K562 (cell line): ENCODE measurements at regions not wholly inside any gene's neighbourhood (a gene's known extent, or its start where the extent isn't known, plus 50 kb on each side); places are given as distances from the start of the nearest gene placed in this dataset.

Experiments
- ATF3 ChIP-seq, 2 experiments: fragments of 450-650 bp in 1 of 2; sonication (generic) in 1 of 2; formaldehyde crosslinking in 1 of 2; IDR thresholded peaks in 1 of 2; conservative IDR thresholded peaks in 1 of 2; 2 replicates each; pipeline versions ENCODE4 v1.6.1 to v1.8.1; 2016 to 2023; ENCODE audit warnings: mild to moderate bottlenecking in 2 of 2, moderate library complexity in 2 of 2, inconsistent platforms in 1 of 2, missing genetic modification reagents in 1 of 2
- CTCF ChIP-seq, 3 experiments: IDR thresholded peaks in 2 of 3; conservative IDR thresholded peaks in 1 of 3; 2 replicates each; pipeline ENCODE4 v1.5.1; 2011 to 2012; ENCODE audit warnings: low read length in 3 of 3, mild to moderate bottlenecking in 3 of 3, control low read depth in 2 of 3, improper control_type of control experiment in 1 of 3, inconsistent platforms in 1 of 3, low read depth in 1 of 3, mixed read lengths in 1 of 3, moderate library complexity in 1 of 3; ENCODE audit not compliant: insufficient read depth in 2 of 3
- DDX20 ChIP-seq: fragments of 450-650 bp; IDR thresholded peaks from 2 replicates; pipeline ENCODE4 v1.6.1; 2016; ENCODE audit warnings: missing genetic modification characterization, low read depth, mild to moderate bottlenecking, missing compliant biosample characterization, moderate library complexity
- ETS2 ChIP-seq: IDR thresholded peaks from 2 replicates; pipeline ENCODE4 v1.6.1; 2016; ENCODE audit warnings: borderline replicate concordance, missing genetic modification characterization, mild to moderate bottlenecking, moderate library complexity, missing compliant biosample characterization; ENCODE audit not compliant: poor library complexity, severe bottlenecking
- MAX ChIP-seq: sonication (generic); formaldehyde crosslinking; IDR thresholded peaks from 2 replicates; pipeline ENCODE4 v1.9.0; 2022; ENCODE audit warnings: mild to moderate bottlenecking, missing genetic modification reagents
- RNF2 ChIP-seq: sonication (generic); IDR thresholded peaks from 2 replicates; pipeline ENCODE4 v1.6.1; 2016
- SIX5 ChIP-seq, 2 experiments: IDR thresholded peaks; 2 replicates each; pipeline ENCODE4 v1.6.1; 2011; ENCODE audit warnings: low read length in 2 of 2, borderline replicate concordance in 1 of 2, low read depth in 1 of 2, mild to moderate bottlenecking in 1 of 2, moderate library complexity in 1 of 2; ENCODE audit not compliant: insufficient read depth in 1 of 2
- SP2 ChIP-seq: IDR thresholded peaks from 2 replicates; pipeline ENCODE4 v1.6.1; 2011; ENCODE audit warnings: mild to moderate bottlenecking, low read depth, low read length, moderate library complexity; ENCODE audit not compliant: poor library complexity, severe bottlenecking; ENCODE audit errors: extremely low read depth
- ZKSCAN8 ChIP-seq: fragments of 200-800 bp; sonication (Bioruptor generic); IDR thresholded peaks from 2 replicates; pipeline ENCODE4 v1.6.1; 2016; ENCODE audit warnings: missing genetic modification characterization, missing compliant biosample characterization

- no peak for TF ChIP-seq SIX5 (IDR thresholded peaks at IDR 0.05; ENCODE audit: borderline replicate concordance in 1 of 2, insufficient read depth in 1 of 2, low read depth in 1 of 2, low read length in 2 of 2)
- no peak for TF ChIP-seq ETS2
- no peak for TF ChIP-seq SP2
- TF ChIP-seq ZKSCAN8 = no peak
- no peak for TF ChIP-seq MAX (CRISPR knock-in tag)
- no peak for TF ChIP-seq DDX20
- no peak for TF ChIP-seq RNF2
- TF ChIP-seq CTCF (IDR thresholded peaks at IDR 0.05 in 2 of 3, conservative IDR thresholded peaks at IDR 0.05 in 1 of 3; ENCODE audit: insufficient read depth in 2 of 3, low read depth in 1 of 3, low read length in 3 of 3) = no peak
- no peak for TF ChIP-seq ATF3 (IDR thresholded peaks at IDR 0.05)
- TF ChIP-seq ATF3 (CRISPR knock-in tag; conservative IDR thresholded peaks at IDR 0.05) = no peak
Measured at GRCh38 chr6:80961166-80961565, 791.3 kb downstream of the TENT5A start.
